ENCODE measurements at regions not wholly inside any gene's neighbourhood (a gene's known extent, or its start where the extent isn't known, plus 50 kb on each side); places are given as distances from the start of the nearest gene placed in this dataset.
"Not testable (repeated sequence)": the region's sequence is repeated elsewhere in the genome, so short reads cannot be mapped to it uniquely, and the experiment has no call there.

- intact Hi-C loops (cut with micrococcal nuclease): no loop called here
- H3K4me1 Mint-ChIP-seq: peaks cover 11 to 43% (median 19%) of the 10 kb centered on the region in 7 donors
- no peaks in the 10 kb centered on the region for H3K4me1 ChIP-seq (ENCODE audit: control insufficient read depth in 2 of 2, insufficient read depth in 2 of 2, low read length in 2 of 2)
Observed at GRCh38 chr13:40352380-40352778, 314.1 kb downstream of the FOXO1 start.

DNA sequence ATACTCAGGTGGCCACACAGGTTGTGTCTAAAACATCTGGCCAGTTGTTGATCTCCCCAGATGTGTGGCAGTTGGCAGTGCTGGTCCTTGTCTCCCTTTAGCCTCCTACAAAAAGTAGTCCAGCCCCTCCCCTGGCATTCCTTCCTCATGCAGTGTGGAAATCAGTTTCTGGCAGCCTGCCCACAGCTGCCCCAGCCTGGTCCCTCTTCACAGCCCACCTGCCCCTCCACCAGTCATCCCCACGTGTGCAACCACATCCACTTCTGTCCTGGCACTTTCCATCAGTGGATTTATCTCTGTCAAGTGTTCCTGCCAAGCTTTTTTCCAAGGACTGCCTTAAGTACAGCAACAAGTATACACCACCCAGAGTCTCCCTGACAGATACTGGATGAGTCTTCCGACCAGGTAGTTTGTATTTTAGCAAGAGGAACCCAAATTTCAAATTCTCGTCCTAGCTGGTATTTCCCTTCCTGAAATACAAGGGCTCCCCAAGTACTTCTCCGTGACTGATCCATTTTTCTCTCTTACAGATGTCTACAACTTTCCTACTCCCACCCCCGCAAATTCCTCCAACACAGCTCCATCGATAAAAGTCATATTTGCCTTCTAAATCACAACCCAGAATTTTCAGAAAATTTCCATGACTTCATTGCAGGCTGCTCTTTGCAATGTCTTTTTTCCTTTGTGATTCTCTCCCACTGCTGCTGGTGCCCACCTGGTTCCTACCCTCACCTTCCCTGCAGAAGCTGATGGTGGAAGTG is 313.5 kb downstream of the FOXO1 start:
- DNase-seq (no peak), ATAC-seq (no peak)
- Mint-ChIP-seq H3K9me3 (peaks cover 0 to 4% (median 0%) of the 10 kb centered on the region in 11 donors), H3K4me3 (no peak overlapping the region), H3K36me3 (peaks cover 0 to 4% (median 0%) of the 10 kb centered on the region in 5 donors), H3K27me3 (no peaks in the 10 kb centered on the region), H3K27ac (peak overlapping the region in 2 of 9 donors; percentile 38 to 42), H3K4me1 (peaks cover 11 to 40% (median 19%) of the 10 kb centered on the region in 7 donors)
- no peak overlapping the region for H3K4me3 ChIP-seq (ENCODE audit: low read length)
- no peaks in the 10 kb centered on the region for H3K4me1 ChIP-seq (ENCODE audit: control insufficient read depth in 2 of 2, insufficient read depth in 2 of 2, low read length in 2 of 2)
- H3K27ac ChIP-seq (ENCODE audit: low read depth, low read length): no peak overlapping the region
- no peaks in the 10 kb centered on the region for H3K36me3 ChIP-seq (ENCODE audit: control insufficient read depth in 2 of 3, insufficient read depth in 3 of 3, low read length in 3 of 3)
- H3K27me3 ChIP-seq (ENCODE audit: control insufficient read depth in 2 of 2, insufficient read depth in 2 of 2, low read length in 2 of 2): no peaks in the 10 kb centered on the region
- POLR2A ChIA-PET: interaction anchor here (0.9 kb wide), 1 partner anchor 166 kb away, joined by 3 read pairs; no protein-coding TSS in a partner anchor
- intact Hi-C loops (cut with micrococcal nuclease): no loop called here
- CTCF ChIA-PET: no interaction called here
- H3K9me3 ChIP-seq (ENCODE audit: control insufficient read depth in 2 of 3, low read length in 3 of 3): no peaks in the 10 kb centered on the region

More at GRCh38 chr13:40352380-40352778, 314.1 kb downstream of the FOXO1 start:
- no peak overlapping the region for H3K27ac ChIP-seq (ENCODE audit: low read depth, low read length)
- no peak overlapping the region for H3K27ac Mint-ChIP-seq
- H3K36me3 Mint-ChIP-seq: peaks cover 0 to 4% (median 0%) of the 10 kb centered on the region in 5 donors
- no peaks in the 10 kb centered on the region for H3K9me3 ChIP-seq (ENCODE audit: control insufficient read depth in 2 of 3, low read length in 3 of 3)
- no peak for ATAC-seq
- H3K4me3 Mint-ChIP-seq: no peak overlapping the region
- DNase-seq: no peak
- H3K27me3 ChIP-seq (ENCODE audit: control insufficient read depth in 2 of 2, insufficient read depth in 2 of 2, low read length in 2 of 2): no peaks in the 10 kb centered on the region
- no peak overlapping the region for H3K4me3 ChIP-seq (ENCODE audit: low read length)
- CTCF ChIA-PET: no interaction called here
- no peaks in the 10 kb centered on the region for H3K36me3 ChIP-seq (ENCODE audit: control insufficient read depth in 2 of 3, insufficient read depth in 3 of 3, low read length in 3 of 3)
- peaks cover 0 to 4% (median 0%) of the 10 kb centered on the region in 11 donors for H3K9me3 Mint-ChIP-seq
- POLR2A ChIA-PET: interaction anchor here (0.9 kb wide), 1 partner anchor 165 kb away, joined by 3 read pairs; no protein-coding TSS in a partner anchor
- H3K27me3 Mint-ChIP-seq: no peaks in the 10 kb centered on the region

DNA sequence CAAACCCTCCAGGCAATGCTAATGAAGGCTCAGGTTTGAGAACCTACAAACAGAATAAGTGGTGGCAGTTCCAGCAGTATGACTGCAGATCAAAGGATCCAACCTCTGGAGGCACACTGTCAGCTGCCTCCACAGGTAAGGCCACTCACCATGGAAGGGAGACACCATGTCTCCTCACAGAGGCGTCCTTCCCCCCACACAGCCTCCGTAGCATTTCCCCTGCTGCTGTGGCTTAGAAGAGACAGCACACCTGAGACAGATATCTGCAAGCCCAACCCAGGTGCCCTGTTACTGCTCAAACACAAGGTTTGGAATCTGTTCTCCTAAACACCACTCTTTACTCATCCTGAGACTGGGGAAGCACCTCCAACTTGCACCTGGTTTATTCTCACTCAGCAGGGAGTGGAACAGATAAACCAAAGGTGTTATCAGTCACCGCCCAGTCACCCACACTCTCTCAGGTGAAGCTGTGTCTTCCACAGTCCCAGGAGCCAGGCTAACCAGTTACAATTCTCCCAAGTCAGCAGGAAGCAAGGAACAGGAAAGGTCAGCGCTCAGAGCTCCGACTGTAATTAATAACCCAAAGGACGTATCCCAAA is 311.2 kb downstream of the FOXO1 start:
- Histone ChIP-seq H3K4me3 (ENCODE audit: low read length) (no peak overlapping the region), H3K27ac (ENCODE audit: low read depth, low read length) (no peak overlapping the region), H3K36me3 (ENCODE audit: control insufficient read depth in 2 of 3, insufficient read depth in 3 of 3, low read length in 3 of 3) (no peaks in the 10 kb centered on the region), H3K27me3 (ENCODE audit: control insufficient read depth in 2 of 2, insufficient read depth in 2 of 2, low read length in 2 of 2) (no peaks in the 10 kb centered on the region), H3K9me3 (ENCODE audit: control insufficient read depth in 2 of 3, low read length in 3 of 3) (no peaks in the 10 kb centered on the region), H3K4me1 (ENCODE audit: control insufficient read depth in 2 of 2, insufficient read depth in 2 of 2, low read length in 2 of 2) (no peaks in the 10 kb centered on the region)
- Mint-ChIP-seq H3K27ac (peak overlapping the region in 3 of 9 donors; percentile 59 to 71 (median 71)), H3K36me3 (peaks cover 0 to 4% (median 0%) of the 10 kb centered on the region in 5 donors), H3K4me1 (peaks cover 8 to 34% (median 15%) of the 10 kb centered on the region in 7 donors), H3K4me3 (no peak overlapping the region), H3K9me3 (peaks cover 0 to 3% (median 0%) of the 10 kb centered on the region in 11 donors), H3K27me3 (no peaks in the 10 kb centered on the region)
- ChIA-PET POLR2A (interaction anchor here (0.6 to 1.4 kb wide), 3 partner anchors 7 to 149 kb away, joined by 3 to 5 read pairs (median 3); no protein-coding TSS in a partner anchor), CTCF (interaction anchor here (0.7 to 0.8 kb wide), 2 partner anchors 118 to 402 kb away, joined by 3 to 4 read pairs; no protein-coding TSS in a partner anchor)
- ATAC-seq (no peak), DNase-seq (no peak)
- intact Hi-C loops (cut with micrococcal nuclease): no loop called here

GRCh38 chr13:40356011-40356410 is 310.4 kb downstream of the FOXO1 start:
- intact Hi-C loops (cut with micrococcal nuclease): no loop called here
- peaks cover 0 to 5% (median 0%) of the 10 kb centered on the region in 11 donors for H3K9me3 Mint-ChIP-seq

GRCh38 chr13:40356458-40356857 is 310.0 kb downstream of the FOXO1 start:
- H3K36me3 Mint-ChIP-seq; H3K27ac Mint-ChIP-seq; H3K9me3 Mint-ChIP-seq; ATAC-seq; H3K27ac ChIP-seq (ENCODE audit: low read depth, low read length); H3K27me3 ChIP-seq (ENCODE audit: control insufficient read depth in 2 of 2, insufficient read depth in 2 of 2, low read length in 2 of 2); intact Hi-C loops (cut with micrococcal nuclease); H3K4me1 ChIP-seq (ENCODE audit: control insufficient read depth in 2 of 2, insufficient read depth in 2 of 2, low read length in 2 of 2); H3K27me3 Mint-ChIP-seq; H3K9me3 ChIP-seq (ENCODE audit: control insufficient read depth in 2 of 3, low read length in 3 of 3); CTCF ChIA-PET; H3K4me3 ChIP-seq (ENCODE audit: low read length); H3K36me3 ChIP-seq (ENCODE audit: control insufficient read depth in 2 of 3, insufficient read depth in 3 of 3, low read length in 3 of 3): not testable (repeated sequence)
- Mint-ChIP-seq H3K4me3 (peak overlapping the region in 1 of 10 donors; percentile 51), H3K4me1 (peaks cover 8 to 34% (median 12%) of the 10 kb centered on the region in 7 donors)
- POLR2A ChIA-PET: interaction anchor here (0.6 to 1.4 kb wide), 3 partner anchors 9 to 531 kb away, joined by 5 read pairs; no protein-coding TSS in a partner anchor
- peak in 1 of 9 donors; percentile 19 for DNase-seq

More at GRCh38 chr13:40356011-40356410, 310.4 kb downstream of the FOXO1 start:
- ChIA-PET POLR2A (interaction anchor here (0.6 to 1.4 kb wide), 4 partner anchors 9 to 530 kb away, joined by 3 to 5 read pairs (median 5); no protein-coding TSS in a partner anchor), CTCF (interaction anchor here (0.7 to 0.8 kb wide), 2 partner anchors 117 to 401 kb away, joined by 3 to 4 read pairs; no protein-coding TSS in a partner anchor)
- no peak overlapping the region for H3K27ac ChIP-seq (ENCODE audit: low read depth, low read length)
- no peaks in the 10 kb centered on the region for H3K27me3 ChIP-seq (ENCODE audit: control insufficient read depth in 2 of 2, insufficient read depth in 2 of 2, low read length in 2 of 2)
- peaks cover 8 to 34% (median 12%) of the 10 kb centered on the region in 7 donors for H3K4me1 Mint-ChIP-seq
- peaks cover 0 to 5% (median 0%) of the 10 kb centered on the region in 5 donors for H3K36me3 Mint-ChIP-seq
- no peaks in the 10 kb centered on the region for H3K36me3 ChIP-seq (ENCODE audit: control insufficient read depth in 2 of 3, insufficient read depth in 3 of 3, low read length in 3 of 3)
- H3K27ac Mint-ChIP-seq: peak overlapping the region in 2 of 9 donors; percentile 71 to 86
- no peaks in the 10 kb centered on the region for H3K9me3 ChIP-seq (ENCODE audit: control insufficient read depth in 2 of 3, low read length in 3 of 3)
- H3K4me3 Mint-ChIP-seq: peak overlapping the region in 4 of 10 donors; percentile 17 to 75 (median 38)
- ATAC-seq (no peak), DNase-seq (no peak)
- no peak overlapping the region for H3K4me3 ChIP-seq (ENCODE audit: low read length)
- no peaks in the 10 kb centered on the region for H3K27me3 Mint-ChIP-seq
- H3K4me1 ChIP-seq (ENCODE audit: control insufficient read depth in 2 of 2, insufficient read depth in 2 of 2, low read length in 2 of 2): no peaks in the 10 kb centered on the region

- Histone ChIP-seq H3K4me1 (ENCODE audit: control insufficient read depth in 2 of 2, insufficient read depth in 2 of 2, low read length in 2 of 2) (no peaks in the 10 kb centered on the region), H3K4me3 (ENCODE audit: low read length) (no peak overlapping the region), H3K27ac (ENCODE audit: low read depth, low read length) (no peak overlapping the region), H3K36me3 (ENCODE audit: control insufficient read depth in 2 of 3, insufficient read depth in 3 of 3, low read length in 3 of 3) (no peaks in the 10 kb centered on the region), H3K27me3 (ENCODE audit: control insufficient read depth in 2 of 2, insufficient read depth in 2 of 2, low read length in 2 of 2) (no peaks in the 10 kb centered on the region), H3K9me3 (ENCODE audit: control insufficient read depth in 2 of 3, low read length in 3 of 3) (no peaks in the 10 kb centered on the region)
- Mint-ChIP-seq H3K27ac (no peak overlapping the region), H3K36me3 (peaks cover 0 to 3% (median 0%) of the 10 kb centered on the region in 5 donors), H3K4me3 (no peak overlapping the region), H3K9me3 (peaks cover 0 to 3% (median 0%) of the 10 kb centered on the region in 11 donors), H3K27me3 (no peaks in the 10 kb centered on the region), H3K4me1 (peaks cover 0 to 21% (median 6%) of the 10 kb centered on the region in 7 donors)
- intact Hi-C loops (cut with micrococcal nuclease): no loop called here
- ChIA-PET CTCF (interaction anchor here (1.7 kb wide), 1 partner anchor 18 kb away, joined by 5 read pairs; no protein-coding TSS in a partner anchor), POLR2A (interaction anchor here (0.6 kb wide), 3 partner anchors 7 to 173 kb away, joined by 3 read pairs; no protein-coding TSS in a partner anchor)
- DNase-seq (no peak), ATAC-seq (no peak)
Observed at GRCh38 chr13:40362502-40362901, 303.9 kb downstream of the FOXO1 start.

All from naive thymus-derived CD4-positive, alpha-beta T cell (primary cell).